Stimulated activated CD8-positive, alpha-beta memory T cell treated with anti-CD3 and anti-CD28 coated beads, Interleukin-4, amount 100 ng/mL, for 48 hours (primary cell): ENCODE measurements at regions not wholly inside any gene's neighbourhood (a gene's known extent, or its start where the extent isn't known, plus 50 kb on each side); places are given as distances from the start of the nearest gene placed in this dataset.

Source experiments
- DNase-seq: peaks from one replicate; pipeline ENCODE4 v3.0.0-alpha.2; 2020

DNA sequence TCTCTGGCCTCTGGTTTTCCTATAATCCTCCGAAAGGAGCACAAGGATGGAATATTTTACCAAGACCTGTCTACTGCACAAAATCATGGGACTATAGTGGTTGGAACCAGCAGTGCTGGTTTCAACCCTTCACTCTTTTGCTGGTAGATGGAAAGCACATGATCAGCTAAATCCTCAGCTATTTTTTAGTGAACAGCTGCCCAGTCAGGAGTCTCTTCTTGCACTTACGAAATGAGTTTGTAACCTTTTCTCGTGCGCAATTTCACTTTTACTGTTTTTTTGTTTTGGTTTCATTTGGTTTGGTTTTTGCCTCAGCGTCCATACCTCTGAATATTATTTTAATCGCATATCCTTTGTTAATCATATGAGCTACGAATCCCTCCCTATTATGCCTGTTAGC is 418.5 kb upstream of the CPEB2 start:
- no peak for DNase-seq

DNA sequence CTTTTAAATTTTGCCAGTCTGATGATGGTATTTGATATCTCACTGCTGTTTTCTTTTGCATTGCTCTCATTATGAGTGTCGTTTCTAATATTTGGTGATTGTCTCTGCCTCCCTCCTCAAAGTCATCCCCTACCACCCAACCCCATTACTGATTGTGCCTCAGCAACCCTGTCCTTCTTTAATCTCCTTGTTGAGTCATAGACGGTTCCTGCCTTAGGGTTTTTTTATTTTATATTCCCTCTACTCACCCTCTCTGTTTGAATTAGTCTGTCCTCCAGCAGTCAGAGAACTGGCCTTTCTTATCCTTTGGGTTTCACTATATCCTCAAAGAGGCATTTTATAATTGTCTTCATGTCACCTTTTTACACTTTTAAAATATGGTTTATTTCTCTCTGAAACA is 409.3 kb upstream of the CPEB2 start:
- DNase-seq: no peak

DNA sequence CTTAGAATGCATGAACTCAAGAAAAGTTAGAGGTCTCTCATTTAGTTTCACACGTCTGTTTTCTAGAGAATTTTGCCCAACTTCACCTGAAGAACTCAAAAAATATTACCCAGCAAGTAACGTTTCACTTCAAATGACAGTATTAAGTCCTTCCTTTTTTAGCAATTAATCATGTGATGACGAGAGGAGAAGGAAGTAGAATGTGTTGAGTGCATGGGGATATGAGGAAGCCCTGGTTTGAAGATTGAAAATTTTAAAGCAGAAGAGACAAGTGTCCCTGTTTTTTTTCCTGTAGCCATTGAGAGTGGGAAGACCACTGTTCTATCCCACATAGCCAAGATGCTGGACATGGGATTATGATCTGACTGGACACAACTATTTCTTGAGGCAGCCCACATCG is 406.3 kb upstream of the CPEB2 start:
- DNase-seq: no peak

DNA sequence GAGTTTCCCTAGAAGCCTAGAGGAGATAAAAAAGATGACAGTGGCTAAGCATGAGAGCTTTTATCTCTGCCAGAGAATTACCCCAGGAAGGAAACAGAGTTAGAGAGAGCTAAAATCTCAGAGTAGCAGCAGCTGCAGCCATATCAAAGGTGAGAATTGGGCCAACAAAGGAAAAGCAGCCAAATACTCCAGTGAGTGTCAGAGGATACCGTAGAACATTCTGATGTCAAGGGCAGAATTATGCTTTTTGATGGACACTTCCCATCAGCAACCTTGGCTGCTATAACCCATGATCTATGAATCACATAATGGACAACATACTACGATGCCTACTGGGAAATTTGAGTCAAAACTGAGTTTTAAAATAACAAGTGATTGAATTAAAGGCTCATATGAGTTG is 405.8 kb upstream of the CPEB2 start:
- DNase-seq: no peak

DNA sequence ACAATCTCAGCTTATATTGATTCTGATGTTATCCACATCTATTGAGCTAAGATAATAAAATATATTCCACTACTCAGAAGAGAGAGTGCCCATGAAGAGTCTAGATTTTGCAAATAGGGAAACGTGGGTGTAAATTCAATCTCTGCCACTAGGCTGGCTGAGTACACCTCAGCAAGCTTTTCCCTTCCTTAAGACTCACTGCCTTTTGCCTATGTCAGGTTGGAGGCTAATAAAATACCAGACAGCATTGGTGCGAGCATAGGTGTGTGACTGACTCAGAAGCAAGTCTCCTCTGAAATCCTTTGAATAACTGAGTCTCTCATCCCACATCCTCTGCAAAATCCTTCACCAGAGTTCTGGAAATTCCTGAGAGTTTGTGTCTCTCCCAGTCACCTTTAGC is 405.4 kb upstream of the CPEB2 start:
- DNase-seq: no peak

DNA sequence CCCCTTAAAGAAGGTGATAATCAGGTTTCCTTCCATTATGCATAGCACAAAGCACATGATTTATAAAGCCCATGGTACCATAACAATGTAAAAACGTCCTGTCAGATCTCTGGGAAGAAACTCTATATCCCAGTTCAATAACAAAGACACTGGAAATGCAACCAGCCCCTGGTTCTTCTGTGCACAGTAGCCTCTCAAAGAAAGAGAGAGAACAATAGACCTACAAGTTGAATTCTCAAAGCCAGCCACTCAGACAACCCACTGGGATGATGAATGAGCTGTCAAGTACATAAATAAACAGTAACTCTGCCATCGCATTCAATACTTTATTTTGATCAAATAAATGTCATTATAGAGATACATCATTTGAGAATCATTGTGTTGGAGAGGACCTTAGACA is 400.1 kb upstream of the CPEB2 start:
- DNase-seq: no peak

DNA sequence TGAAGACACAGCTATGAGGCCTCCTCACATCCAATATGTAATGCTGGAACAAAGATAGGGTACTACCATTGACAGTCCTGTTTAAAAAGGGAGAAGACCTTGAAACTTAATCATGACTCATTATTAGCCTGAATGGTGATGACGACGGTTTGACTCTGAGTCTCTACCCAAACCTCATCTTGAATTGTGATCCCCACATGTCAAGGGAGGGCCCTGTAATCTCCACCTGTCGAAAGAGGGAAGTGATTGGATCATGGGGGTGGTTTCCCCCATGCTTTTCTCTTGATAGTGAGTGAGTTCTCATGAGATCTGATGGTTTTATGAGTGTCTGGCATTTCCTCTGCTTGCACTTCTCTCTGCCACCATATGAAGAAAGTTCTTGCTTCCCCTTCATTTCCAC is 395.3 kb upstream of the CPEB2 start:
- no peak for DNase-seq

DNA sequence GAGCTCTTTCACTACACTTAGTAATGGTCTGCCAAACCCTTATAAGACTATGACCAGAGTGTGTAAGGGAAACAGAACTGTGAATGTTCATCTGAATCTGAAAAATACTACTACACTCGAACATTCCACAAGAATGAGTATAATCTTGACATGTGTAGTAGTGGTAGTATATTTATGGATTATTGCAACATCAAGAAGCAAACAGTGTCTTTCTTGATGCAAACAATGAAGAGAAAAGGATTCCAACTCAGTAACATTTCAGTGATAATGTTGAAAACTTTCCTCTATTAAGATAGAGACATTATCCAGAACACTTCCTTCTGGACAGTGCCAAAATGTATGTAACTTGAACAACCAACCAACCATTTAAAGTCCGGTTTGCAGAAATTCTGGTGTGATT is 394.7 kb upstream of the CPEB2 start:
- DNase-seq: no peak

DNA sequence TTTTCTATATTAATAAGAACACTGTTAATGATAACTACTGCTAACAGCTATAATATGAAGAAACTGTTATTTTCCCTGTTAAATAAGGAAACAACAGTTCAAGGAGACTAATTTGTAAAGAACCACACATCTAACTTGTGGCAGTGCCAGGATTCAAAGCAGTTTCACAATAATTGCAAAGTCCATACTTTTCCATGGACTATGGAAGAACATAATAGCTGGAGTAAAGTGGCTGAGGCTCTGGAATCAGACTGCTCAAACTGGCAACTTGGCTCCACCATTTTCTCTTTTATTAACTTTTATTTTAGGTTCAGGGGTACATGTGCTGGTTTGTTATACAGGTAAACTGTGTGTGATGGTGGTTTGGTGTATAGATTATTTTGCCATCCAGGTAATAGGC is 393.7 kb upstream of the CPEB2 start:
- no peak for DNase-seq

DNA sequence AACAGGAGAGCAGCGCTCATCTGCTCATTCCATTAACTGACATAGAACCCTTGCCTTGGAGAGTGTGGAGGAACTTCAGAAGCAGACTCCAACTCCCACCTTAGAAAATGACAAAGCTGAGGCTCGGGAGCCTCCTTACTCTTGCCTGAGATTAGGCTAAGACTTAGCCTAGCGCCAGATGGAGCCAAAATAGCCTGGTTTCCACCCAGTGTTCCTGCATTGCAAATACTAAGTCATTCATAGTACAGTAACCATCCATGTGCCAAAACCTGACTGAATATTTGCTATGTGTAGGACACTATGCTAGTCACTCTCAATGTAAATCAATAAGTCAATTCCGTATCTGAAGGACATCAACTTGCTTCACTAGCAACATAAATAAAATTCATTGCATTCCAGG is 387.4 kb upstream of the CPEB2 start:
- no peak for DNase-seq

DNA sequence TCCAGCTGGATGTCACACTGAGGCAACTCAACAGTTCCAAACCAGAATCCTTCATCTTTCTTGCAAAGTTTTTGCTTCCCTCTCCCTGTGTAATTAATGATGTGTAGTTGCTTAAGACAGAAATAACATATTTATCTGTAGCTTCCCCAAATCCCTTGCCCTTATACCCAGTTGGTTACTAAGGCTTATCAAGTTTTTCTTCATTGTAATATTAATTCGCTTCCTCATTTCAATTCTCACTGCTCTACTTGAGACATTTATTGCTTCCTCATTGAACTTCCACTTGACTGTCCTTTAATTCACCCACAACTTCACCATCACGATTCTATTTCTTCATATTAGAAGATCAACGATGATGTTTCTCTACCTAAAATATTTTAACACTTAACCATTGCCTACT is 386.6 kb upstream of the CPEB2 start:
- no peak for DNase-seq

DNA sequence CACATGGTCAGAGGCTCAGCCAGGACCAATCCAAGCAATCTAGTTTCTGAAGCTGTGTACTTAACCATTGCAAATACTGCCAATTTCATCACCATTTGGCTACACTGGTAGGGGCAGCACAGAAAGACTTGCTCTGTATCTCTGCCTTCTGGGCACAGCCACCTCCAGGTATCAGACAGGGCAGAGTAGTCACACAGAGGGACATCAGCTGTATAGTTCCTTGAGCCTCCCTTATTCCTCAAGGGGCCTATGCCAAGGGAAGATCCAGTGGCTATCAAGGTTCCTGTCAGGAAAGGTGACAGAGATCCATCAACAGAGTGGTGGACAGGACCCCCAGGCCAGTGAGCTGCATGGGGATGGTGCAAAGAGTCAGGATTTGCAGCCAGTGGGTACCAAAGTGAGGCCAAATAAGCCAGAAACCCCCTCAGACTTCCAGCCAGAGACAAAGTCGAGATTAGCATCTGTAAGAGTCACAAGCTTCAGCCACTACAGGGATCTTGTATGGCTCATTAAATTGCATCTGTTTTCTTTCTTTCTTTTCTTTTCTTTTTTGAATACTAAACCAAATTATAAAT is 381.6 kb upstream of the CPEB2 start:
- no peak for DNase-seq

DNA sequence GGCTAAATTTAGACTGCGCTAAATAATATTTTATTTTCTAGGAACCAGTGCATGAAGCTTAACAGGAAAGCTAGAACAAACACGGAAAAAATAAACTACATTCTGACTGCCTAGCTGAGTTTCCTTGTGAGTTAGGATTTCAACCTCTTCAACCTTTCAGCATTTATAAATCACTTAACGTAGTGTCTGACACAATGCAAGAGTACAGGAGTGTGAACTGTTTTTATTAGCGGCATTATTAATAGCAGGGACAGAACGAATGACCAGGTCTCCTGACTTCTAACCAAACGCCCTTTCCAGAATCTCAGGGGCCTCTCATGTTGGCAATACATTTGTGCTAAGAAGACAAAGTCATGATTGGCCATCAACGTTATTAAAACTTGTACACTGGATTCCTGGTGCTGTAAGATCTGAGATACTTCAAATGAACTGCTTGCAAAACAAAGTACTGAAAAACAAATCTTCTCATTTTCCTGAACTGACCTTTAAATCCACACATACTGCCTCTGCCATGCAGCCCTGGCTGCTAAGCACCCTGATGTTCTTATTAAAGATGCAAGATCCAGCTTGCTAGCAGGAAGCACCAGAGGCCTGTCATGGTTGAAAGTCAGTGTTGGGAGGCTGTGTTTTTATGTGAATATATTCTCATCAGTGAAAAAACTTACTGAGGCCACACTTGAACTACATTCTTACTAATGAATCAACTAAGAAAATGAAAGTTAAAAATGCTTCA is 380.4 kb upstream of the CPEB2 start:
- no peak for DNase-seq

DNA sequence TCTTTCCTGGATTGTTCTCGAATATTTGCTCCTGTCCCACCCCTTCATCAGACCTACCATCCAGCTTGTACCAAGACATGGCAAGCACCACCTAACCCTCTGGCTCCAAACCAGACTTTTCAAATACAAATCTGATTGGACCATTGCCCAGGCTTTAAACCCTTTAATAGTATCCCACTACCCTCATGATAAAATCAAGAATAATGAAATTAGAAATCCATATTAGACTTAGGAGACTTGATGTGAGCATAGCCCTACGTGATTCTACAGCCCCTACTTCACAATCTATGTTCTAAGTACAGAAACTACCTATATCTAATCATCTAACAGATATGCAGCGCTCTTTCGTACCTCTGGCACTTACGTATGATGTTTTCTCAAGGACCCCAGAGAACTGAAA is 375.2 kb upstream of the CPEB2 start:
- no peak for DNase-seq

DNA sequence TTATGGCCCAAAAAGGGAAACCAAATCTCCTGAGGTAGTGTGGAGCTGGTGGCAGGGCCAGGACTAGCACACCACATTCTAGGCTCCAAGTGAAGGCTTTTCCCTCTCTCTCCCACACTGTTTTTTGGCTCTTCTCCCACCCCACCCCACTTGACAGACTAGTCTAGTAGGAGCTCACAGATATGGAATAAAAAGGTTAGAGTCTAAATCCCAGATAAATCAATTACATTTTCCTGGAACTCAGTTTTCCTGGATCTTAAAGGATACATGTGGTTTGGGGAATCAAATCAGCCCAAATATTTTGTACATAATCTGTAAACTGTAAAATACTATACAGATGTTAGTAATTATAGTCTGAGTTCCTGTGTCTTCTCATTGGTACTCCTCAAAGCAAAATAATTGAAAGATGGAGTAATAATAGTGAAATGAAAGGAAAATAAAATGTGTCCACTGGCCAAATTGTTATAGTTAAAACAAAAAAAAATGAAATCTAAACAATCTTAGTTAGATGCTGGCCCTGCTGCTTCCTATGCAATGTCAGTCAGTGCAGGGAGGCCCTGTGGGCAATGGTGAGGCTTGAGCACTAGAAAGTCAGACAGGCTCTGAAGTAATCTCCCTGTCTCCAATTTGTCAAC is 370.4 kb upstream of the CPEB2 start:
- DNase-seq: no peak

DNA sequence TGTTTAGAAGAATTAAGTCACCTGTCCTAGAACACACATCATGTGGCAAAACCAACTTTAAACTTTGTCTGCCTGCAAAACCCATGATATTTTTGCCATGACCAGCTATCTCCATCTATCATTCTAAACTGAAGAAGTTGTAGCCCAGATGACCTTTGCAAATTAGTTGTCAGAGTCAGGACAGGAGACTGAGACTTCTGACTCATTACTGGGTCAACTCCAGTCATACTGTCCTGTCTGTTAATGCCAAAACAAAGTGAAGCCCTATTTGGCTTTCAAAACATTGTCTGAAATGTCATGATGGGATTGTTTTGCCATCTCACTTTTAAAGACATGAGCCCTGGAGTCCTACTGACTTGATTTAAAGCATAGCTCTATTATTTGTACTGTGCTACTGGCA is 365.7 kb upstream of the CPEB2 start:
- no peak for DNase-seq

DNA sequence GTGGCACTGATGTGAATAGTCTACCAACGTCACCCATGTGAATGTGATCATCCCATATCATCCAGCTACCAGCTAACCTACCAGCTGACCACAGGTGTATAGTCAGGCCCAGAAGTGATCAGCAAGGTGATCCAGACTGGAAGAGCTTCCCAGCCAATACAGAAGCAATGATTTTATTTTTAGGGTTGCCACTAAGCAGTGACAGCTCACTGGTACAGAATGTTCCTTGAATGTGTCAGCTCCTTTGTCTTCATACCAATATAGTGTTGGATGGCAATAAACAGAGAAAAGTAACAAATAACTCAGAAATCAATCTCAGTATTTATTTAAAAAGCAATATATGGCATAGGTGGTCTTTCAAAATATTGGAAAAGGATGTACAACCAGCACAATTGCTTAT is 361.8 kb upstream of the CPEB2 start:
- DNase-seq: no peak

DNA sequence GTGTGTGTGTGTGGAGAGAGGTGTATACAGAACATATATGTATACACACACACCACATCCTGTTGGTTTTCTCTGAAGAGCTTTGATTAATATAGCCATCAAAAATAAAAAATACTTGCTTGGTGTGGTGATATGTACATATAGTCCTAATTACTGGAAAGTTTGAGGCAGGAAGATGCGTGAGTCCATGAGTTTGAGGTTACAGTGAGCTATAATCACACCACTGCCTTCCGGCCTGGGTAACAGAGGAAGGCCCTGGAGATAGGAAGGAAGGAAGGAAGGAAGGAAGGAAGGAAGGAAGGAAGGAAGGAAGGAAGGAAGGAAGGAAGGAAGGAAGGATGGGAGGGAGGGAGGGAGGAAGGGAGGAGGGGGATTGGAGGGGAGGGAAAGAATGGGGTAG is 360.4 kb upstream of the CPEB2 start:
- DNase-seq: no peak

DNA sequence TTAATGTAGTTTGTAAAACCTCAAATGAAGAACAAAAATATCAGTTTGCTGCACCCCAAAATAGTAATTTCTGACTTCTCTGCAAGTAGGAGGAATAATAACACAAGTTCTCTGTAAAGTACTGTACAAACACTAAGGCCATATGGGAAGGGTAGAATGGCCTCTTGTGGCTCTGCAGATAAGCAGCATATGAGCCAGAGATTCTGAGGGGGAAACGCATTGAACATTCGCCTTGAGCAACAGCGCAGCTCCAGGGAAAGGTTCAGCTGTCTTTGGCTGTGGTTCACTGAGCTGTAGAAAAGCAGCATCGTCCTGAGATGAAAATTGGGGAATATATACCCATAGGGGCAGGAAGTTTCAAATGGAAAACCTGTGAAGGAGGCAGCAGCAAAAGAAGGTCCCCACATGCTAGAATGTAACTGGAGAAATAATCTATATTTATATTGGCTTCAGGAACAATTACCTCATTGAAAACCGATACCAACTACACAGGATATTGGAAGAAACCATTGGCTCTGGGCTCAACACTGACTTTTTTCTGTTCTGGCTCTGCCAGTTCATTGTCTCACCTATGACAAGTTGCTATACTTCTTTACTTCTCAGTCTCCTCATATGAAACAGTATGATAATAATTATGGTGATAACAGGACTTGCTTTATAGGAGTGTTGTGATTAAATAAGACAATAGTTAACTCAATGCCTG is 357.6 kb upstream of the CPEB2 start:
- DNase-seq: no peak

DNA sequence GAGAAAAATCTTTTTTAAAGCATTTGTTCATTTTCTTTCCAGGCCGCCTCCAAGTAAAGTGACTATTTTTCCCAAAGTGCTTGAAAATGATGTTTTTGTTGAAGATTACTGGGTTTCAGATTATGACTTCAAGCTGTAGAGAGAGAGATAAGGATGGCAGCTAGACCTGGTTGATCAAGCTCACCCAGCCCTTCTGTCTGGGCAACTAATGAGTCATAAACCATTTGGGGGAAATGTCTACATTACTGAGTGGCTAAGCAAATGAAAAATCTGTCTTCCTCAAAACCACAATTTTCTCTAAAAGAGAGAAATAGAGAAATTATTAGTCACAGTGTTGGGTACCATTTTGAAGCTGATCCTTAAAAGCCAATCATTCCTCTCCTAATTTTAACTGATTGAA is 355.4 kb upstream of the CPEB2 start:
- no peak for DNase-seq

DNA sequence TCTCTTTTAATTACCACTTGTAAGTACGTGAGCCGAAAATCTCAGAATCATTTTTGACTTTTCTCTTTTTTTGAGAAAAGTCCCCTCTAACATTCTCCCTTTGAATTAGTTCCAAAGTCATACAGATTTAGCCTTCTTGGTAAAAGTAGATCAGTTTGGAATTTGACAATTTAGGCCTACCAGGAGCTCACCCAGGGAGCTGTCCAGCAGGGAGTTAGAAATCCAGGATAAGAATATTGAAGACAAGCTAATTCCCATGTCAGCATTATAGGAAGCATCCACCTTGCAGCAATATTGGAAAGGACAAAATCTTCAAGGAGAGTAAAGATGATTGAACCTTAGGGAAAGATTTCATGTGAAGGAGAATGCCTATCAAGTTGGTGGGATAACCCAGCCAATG is 352.2 kb upstream of the CPEB2 start:
- DNase-seq: no peak

DNA sequence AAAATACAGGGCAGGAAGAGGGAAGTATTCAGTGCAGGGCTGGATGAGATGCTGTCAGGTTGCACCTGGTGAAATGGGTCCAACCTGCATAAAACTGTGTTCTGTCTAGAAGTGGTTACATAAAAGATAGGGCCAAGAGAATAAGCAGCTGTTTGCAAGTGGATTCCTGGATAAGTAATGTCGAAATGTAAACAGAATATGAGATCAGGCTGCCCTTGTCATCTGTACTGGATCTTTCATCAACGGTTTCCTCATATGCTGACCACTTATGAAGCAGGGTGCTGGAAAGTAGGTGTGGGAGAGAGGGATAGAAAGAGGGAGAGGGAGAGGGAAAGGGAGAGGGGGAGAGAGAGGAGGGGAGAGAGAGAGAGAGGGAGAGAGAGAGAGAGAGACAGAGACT is 349.8 kb upstream of the CPEB2 start:
- DNase-seq: no peak

DNA sequence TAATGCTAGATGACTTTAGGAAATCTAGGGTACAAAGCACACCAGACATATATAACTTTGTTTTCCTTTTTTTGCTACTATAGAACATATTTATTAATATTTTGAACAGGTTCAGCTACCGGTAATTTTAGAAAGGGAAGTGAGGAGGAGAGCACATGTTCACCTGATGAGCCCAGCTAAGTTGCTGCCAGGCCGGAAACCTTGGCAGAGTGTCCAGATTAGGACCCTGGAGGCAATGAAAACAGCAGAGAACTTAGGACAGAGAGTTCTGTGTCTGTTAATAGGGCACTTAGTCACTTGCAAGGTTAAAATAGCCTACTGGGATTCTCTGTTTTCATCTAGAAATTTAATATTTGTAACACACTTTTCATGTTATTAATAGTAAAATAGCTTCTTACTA is 348.9 kb upstream of the CPEB2 start:
- DNase-seq: no peak

DNA sequence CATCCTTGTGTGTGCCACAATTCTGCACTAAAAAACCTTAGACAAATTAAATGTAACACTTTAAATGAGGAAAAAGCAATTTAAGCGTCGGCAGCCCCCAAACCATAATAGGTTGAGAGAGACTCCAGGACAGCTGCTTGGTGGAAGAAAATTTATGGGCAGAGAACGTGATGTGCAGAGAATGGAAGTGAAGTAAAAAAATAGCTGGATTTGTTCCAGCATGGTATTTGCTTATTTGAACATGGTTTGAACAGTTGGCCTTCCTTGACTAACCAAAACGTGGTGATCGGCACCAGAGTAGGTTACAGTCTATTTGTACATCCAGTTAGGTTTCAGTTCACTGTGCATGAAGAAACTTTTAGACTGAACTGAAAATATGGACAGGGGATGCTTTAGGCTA is 343.0 kb upstream of the CPEB2 start:
- DNase-seq: no peak
